Endothelial cell of umbilical vein (primary cell): ENCODE measurements at regions not wholly inside any gene's neighbourhood (a gene's known extent, or its start where the extent isn't known, plus 50 kb on each side); places are given as distances from the start of the nearest gene placed in this dataset.

ENCODE experiments used
- BruUV-seq: library from RNA; stranded (reverse); fragments of 400-500 nt; replicated peaks from 2 replicates; lab custom pipeline; 2021; lab: Mats Ljungman, UMichigan
- CTCF ChIA-PET: fragments of 300-600, 350-600 bp; sonication (Branson Sonifier 250); formaldehyde crosslinking; loops from one replicate; lab custom pipeline; 2021; ENCODE audit warnings: antibody characterized with exemption, inconsistent platforms; lab: Charles Lee
- POLR2A ChIA-PET: fragments of 300-600, 350-600 bp; sonication (Branson Sonifier 250); formaldehyde crosslinking; loops from one replicate; lab custom pipeline; 2021; ENCODE audit warnings: antibody characterized with exemption, inconsistent platforms; lab: Charles Lee
- DNase-seq: peaks from one replicate; pipeline ENCODE4 v3.0.0-alpha.2; 2011; ENCODE audit warnings: low read depth, low spot score
- FAIRE-seq: peaks from 2 replicates; lab custom pipeline; 2011; peaks lifted over from hg19 to GRCh38; lab: Jason Lieb, UNC
- H2AFZ ChIP-seq: 2 replicates; pipeline ENCODE4 v1.6.0; 2012; ENCODE audit warnings: low read depth, low read length, control low read depth, inconsistent platforms
- H3K27ac ChIP-seq: 2 replicates; pipeline ENCODE4 v1.5.1; 2011; ENCODE audit warnings: low read depth, mild to moderate bottlenecking, control low read depth, low read length, moderate library complexity; ENCODE audit not compliant: insufficient read depth
- H3K27me3 ChIP-seq, 2 experiments: 2 replicates each; pipeline versions ENCODE4 v1.6.0 to v1.6.1; 2011; ENCODE audit warnings: low read length in 2 of 2, mixed read lengths in 1 of 2; ENCODE audit not compliant: control insufficient read depth in 2 of 2, insufficient read depth in 2 of 2
- H3K36me3 ChIP-seq, 2 experiments: 2 replicates in 1 of 2; 3 replicates in 1 of 2; pipeline ENCODE4 v1.5.1; 2011; ENCODE audit warnings: low read length in 2 of 2, mild to moderate bottlenecking in 1 of 2, moderate library complexity in 1 of 2; ENCODE audit not compliant: control insufficient read depth in 2 of 2, insufficient read depth in 2 of 2; ENCODE audit errors: extremely low read depth in 1 of 2
- H3K4me1 ChIP-seq: 3 replicates; pipeline ENCODE4 v1.5.1; 2011; ENCODE audit warnings: mild to moderate bottlenecking, low read length; ENCODE audit not compliant: control insufficient read depth, insufficient read depth; ENCODE audit errors: extremely low read depth
- H3K4me2 ChIP-seq: 2 replicates; pipeline ENCODE4 v1.6.1; 2011; ENCODE audit warnings: low read length, control low read depth, mixed read lengths; ENCODE audit not compliant: insufficient read depth
- H3K4me3 ChIP-seq, 3 experiments: fragments of 200-600 bp in 1 of 3; sonication (generic), shearing (Covaris generic) in 1 of 3; replicated peaks in 1 of 3; 2 replicates each; pipeline ENCODE4 v1.5.1; 2011 to 2016; ENCODE audit warnings: control low read depth in 3 of 3, low read length in 3 of 3, mild to moderate bottlenecking in 2 of 3, inconsistent platforms in 1 of 3, low read depth in 1 of 3, moderate library complexity in 1 of 3; ENCODE audit not compliant: insufficient read depth in 1 of 3
- H3K79me2 ChIP-seq: 2 replicates; pipeline ENCODE4 v1.6.0; 2012; ENCODE audit warnings: low read length, inconsistent platforms; ENCODE audit not compliant: control insufficient read depth, insufficient read depth
- H3K9ac ChIP-seq: replicated peaks from 2 replicates; pipeline ENCODE3; 2011; ENCODE audit warnings: low read length, control low read depth; ENCODE audit not compliant: insufficient read depth; ENCODE audit errors: extremely low read depth
- H3K9me1 ChIP-seq: replicated peaks from 3 replicates; pipeline ENCODE4 v1.6.0; 2011; ENCODE audit warnings: mild to moderate bottlenecking, low read length; ENCODE audit not compliant: control insufficient read depth, insufficient read depth; ENCODE audit errors: extremely low read depth
- H3K9me3 ChIP-seq: replicated peaks from 2 replicates; pipeline ENCODE4 v1.5.1; 2012; ENCODE audit warnings: low read length, inconsistent platforms; ENCODE audit not compliant: control insufficient read depth, insufficient read depth
- H4K20me1 ChIP-seq: replicated peaks from 2 replicates; pipeline ENCODE3; 2011; ENCODE audit warnings: mild to moderate bottlenecking, low read length; ENCODE audit not compliant: control insufficient read depth, insufficient read depth; ENCODE audit errors: extremely low read depth
- FOS ChIP-seq: IDR thresholded peaks from 2 replicates; pipeline ENCODE4 v1.6.1; 2011; ENCODE audit warnings: mild to moderate bottlenecking, low read length, moderate library complexity, borderline replicate concordance; ENCODE audit not compliant: insufficient read depth
- GATA2 ChIP-seq: IDR thresholded peaks from 2 replicates; pipeline ENCODE4 v1.7.0; 2011; ENCODE audit warnings: low read depth, mild to moderate bottlenecking, moderate library complexity, mixed read lengths, low read length; ENCODE audit not compliant: insufficient read length, insufficient read depth
- JUN ChIP-seq: IDR thresholded peaks from 2 replicates; pipeline ENCODE4 v1.6.1; 2011; ENCODE audit warnings: borderline replicate concordance, low read depth; ENCODE audit not compliant: insufficient read length, insufficient read depth
- MYC ChIP-seq: IDR thresholded peaks from one replicate; pipeline ENCODE4 v1.6.1; 2011; ENCODE audit warnings: mild to moderate bottlenecking, low read depth, low read length
- POLR2A ChIP-seq: IDR thresholded peaks from 2 replicates; pipeline ENCODE4 v1.6.1; 2012; ENCODE audit warnings: low read depth, mild to moderate bottlenecking, control low read depth, low read length
- POLR2AphosphoS5 ChIP-seq: IDR thresholded peaks from 2 replicates; pipeline ENCODE4 v1.6.1; 2012; ENCODE audit warnings: low read depth, mild to moderate bottlenecking, control low read depth, low read length, moderate library complexity; ENCODE audit not compliant: insufficient read depth
- dilution Hi-C: fragments of 300-500 bp; cut with MboI; formaldehyde crosslinking; loops from one replicate; pipeline ENCODE4 v1.15.0; 2019; ENCODE audit warnings: low sequenced_read_pairs; ENCODE audit not compliant: extremely low pct_ligation_motif_present
- intact Hi-C: fragments of 100-400 bp; cut with micrococcal nuclease; formaldehyde crosslinking; loops from one replicate; pipeline ENCODE4 v1.10.0; 2022
- TF ChIP-seq, protein P1 (sequence below): IDR thresholded peaks from 2 replicates; pipeline ENCODE4 v1.6.1; 2011; ENCODE audit not compliant: insufficient read depth, insufficient read length

GRCh38 chr3:94184781-94185180, 121.9 kb downstream of the NSUN3 start:
- H3K36me3 ChIP-seq = no peaks in the 10 kb centered on the region
- no peaks in the 10 kb centered on the region for H3K4me1 ChIP-seq
- FAIRE-seq = no peak
- H2AFZ ChIP-seq = no peak overlapping the region
- ChIA-PET POLR2A (no interaction called here), CTCF (no interaction called here)
- H4K20me1 ChIP-seq = no peaks in the 10 kb centered on the region
- no peak overlapping the region for H3K27ac ChIP-seq
- H3K9ac ChIP-seq = no peak overlapping the region
- TF ChIP-seq FOS (no peak), JUN (peak; percentile 21), POLR2A (no peak)
- H3K79me2 ChIP-seq = no peaks in the 10 kb centered on the region
- no peaks in the 10 kb centered on the region for H3K9me3 ChIP-seq
- BruUV-seq = no TSS peak
- DNase-seq = peak; percentile 4
- H3K4me3 ChIP-seq = no peak overlapping the region
- H3K4me2 ChIP-seq = no peak overlapping the region
- no peaks in the 10 kb centered on the region for H3K27me3 ChIP-seq
- no peaks in the 10 kb centered on the region for H3K9me1 ChIP-seq
- intact Hi-C loops (no loop called here), dilution Hi-C loops (no loop called here)

DNA sequence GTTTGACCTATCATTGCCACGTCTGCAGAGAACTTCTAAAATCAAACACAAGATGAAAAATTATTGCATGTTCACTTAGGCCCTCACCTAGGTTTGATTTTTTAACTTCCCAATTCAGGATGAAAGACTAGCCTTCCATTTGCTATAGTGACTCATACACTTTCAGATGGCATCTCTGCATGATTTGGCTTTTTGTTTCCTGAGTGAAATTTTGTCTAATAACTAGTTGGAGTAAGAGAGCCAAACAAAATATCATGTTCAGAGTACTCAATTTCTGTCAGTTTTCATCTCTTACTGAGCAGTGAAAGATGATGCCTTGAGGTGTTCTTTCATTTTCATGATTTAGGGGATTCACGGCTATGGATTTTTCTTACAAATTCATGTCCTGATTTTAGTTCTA, 122.9 kb downstream of the NSUN3 start:
- FAIRE-seq = no peak
- H3K9ac ChIP-seq = no peak overlapping the region
- dilution Hi-C loops (no loop called here), intact Hi-C loops (no loop called here)
- no peaks in the 10 kb centered on the region for H3K4me1 ChIP-seq
- H3K9me1 ChIP-seq = no peaks in the 10 kb centered on the region
- DNase-seq = no peak
- TF ChIP-seq JUN (no peak), POLR2AphosphoS5 (no peak), MYC (no peak), GATA2 (no peak), POLR2A (no peak)
- TF ChIP-seq, protein P1, sequence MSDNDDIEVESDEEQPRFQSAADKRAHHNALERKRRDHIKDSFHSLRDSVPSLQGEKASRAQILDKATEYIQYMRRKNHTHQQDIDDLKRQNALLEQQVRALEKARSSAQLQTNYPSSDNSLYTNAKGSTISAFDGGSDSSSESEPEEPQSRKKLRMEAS = no peak
- no peaks in the 10 kb centered on the region for H3K36me3 ChIP-seq
- no peaks in the 10 kb centered on the region for H3K27me3 ChIP-seq
- H3K9me3 ChIP-seq = no peaks in the 10 kb centered on the region
- ChIA-PET CTCF (no interaction called here), POLR2A (no interaction called here)
- H3K79me2 ChIP-seq = no peaks in the 10 kb centered on the region
- BruUV-seq = no TSS peak
- no peak overlapping the region for H3K4me2 ChIP-seq
- no peak overlapping the region for H3K27ac ChIP-seq
- H2AFZ ChIP-seq = no peak overlapping the region
- H4K20me1 ChIP-seq = no peaks in the 10 kb centered on the region
- H3K4me3 ChIP-seq = no peak overlapping the region
